ENCODE measurements at regions not wholly inside any gene's neighbourhood (a gene's known extent, or its start where the extent isn't known, plus 50 kb on each side); places are given as distances from the start of the nearest gene placed in this dataset.

DNA sequence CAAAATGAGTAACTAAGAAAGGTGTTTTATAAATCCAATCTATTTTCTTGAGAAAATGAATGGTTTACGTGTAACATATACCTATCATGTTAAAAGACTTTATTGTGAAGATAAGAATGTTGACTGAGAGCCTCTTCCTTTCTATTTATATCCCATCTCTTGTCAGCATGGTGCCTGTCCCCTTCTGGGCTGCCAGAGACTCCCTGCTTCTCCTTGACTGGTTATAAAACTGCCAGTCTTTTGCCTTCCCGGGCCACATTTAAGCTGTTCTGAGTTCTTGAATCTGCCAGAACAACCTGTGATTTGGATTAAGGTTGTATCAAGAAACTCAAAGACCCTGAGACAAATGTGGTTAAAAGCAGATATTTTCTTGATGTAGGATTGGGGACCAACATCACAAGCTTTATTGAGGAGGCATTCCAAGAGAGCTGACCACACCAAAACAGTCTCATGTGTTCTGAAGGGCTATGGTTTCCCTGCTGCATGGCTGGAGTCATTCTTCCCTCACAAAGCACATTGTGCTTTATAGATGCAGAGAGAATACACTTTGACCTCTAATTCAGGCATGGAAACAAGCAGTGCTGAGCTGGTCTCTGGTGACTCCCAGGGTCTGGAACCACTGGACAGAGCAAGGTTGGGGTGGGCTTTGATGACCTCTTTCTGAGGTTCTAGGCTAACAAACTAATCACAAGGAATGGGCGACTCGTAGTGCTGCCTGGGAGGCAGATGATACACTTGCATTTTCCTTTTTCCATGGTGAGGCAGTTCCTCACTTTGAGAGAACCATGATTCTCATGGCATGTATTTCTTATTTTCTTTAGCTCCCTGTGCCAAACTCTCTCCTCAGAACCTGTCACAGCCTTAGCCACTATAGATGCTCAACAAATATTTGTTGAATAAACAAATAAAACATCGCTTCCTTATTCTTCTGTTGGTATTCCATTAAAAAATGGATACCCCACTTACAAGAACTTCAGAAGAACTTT is 205.0 kb upstream of the PREP start:
- peak in 1 of 2 donors; percentile 67 for DNase-seq

DNA sequence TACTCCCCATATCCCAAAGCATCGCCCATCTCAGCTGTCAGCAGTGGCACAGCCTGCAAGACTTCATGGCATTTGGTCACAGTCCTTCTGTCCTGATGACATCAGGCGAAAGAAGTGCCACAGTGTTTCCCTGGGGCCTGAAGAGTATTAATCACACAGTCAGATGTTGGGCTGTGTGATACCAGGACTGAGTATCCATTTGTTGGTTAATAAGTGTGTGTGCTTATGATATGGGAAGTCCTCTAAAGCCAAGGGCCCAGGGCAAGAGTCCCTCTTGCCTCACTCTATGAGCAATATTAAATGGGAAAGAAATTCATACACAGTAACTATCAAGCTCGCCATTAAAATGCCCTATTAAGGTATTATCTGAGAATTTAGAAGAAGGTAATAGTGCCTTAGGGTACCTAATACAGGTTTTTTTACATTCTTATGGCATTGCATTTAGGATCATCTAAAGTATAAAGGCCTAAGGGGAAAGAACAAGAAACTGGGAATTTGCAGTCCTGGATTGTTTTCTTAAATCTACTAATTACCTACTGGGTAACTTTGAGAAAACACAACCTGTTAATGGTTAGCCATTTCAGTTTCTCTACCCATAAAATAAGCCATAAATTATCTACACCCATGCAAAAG is 204.1 kb upstream of the PREP start:
- no peaks in the 10 kb centered on the region for H3K36me3 ChIP-seq (ENCODE audit: control insufficient read depth, insufficient read depth, low read length)
- peak overlapping the region; percentile 93 for H3K27ac ChIP-seq (ENCODE audit: low read length)
- no peaks in the 10 kb centered on the region for H3K9me3 ChIP-seq (ENCODE audit: control insufficient read depth, low read depth, low read length)
- H3K4me1 ChIP-seq (ENCODE audit: control insufficient read depth, insufficient read depth, low read length) = peaks cover 40% of the 10 kb centered on the region
- no peak overlapping the region for H3K4me3 ChIP-seq (ENCODE audit: low read length)
- H3K27me3 ChIP-seq (ENCODE audit: control insufficient read depth, insufficient read depth, low read length) = no peaks in the 10 kb centered on the region
- no CpG with 5 or more reads among the region's 3 CpGs for WGBS (ENCODE audit: insufficient coverage, low lambda C conversion rate)
- peak; percentile 85 to 93 for DNase-seq

More for the DNA sequence above, 205.0 kb upstream of the PREP start:
- Histone ChIP-seq H3K4me3 (ENCODE audit: low read length) (no peak overlapping the region), H3K4me1 (ENCODE audit: control insufficient read depth, insufficient read depth, low read length) (peaks cover 40% of the 10 kb centered on the region), H3K27ac (ENCODE audit: low read length) (peak overlapping the region; percentile 93), H3K36me3 (ENCODE audit: control insufficient read depth, insufficient read depth, low read length) (no peaks in the 10 kb centered on the region), H3K9me3 (ENCODE audit: control insufficient read depth, low read depth, low read length) (no peaks in the 10 kb centered on the region), H3K27me3 (ENCODE audit: control insufficient read depth, insufficient read depth, low read length) (no peaks in the 10 kb centered on the region)
- 72% methylated on average over 3 of the region's 5 CpGs for WGBS (ENCODE audit: insufficient coverage, low lambda C conversion rate)

- no CpG with 5 or more reads among the region's 3 CpGs for WGBS (ENCODE audit: insufficient coverage, low lambda C conversion rate)
- peak overlapping the region; percentile 2 for H3K27ac ChIP-seq (ENCODE audit: low read length)
- H3K27me3 ChIP-seq (ENCODE audit: control insufficient read depth, insufficient read depth, low read length) = no peaks in the 10 kb centered on the region
- H3K4me3 ChIP-seq (ENCODE audit: low read length) = no peak overlapping the region
- no peak for DNase-seq
- H3K9me3 ChIP-seq (ENCODE audit: control insufficient read depth, low read depth, low read length) = no peaks in the 10 kb centered on the region
- peaks cover 37% of the 10 kb centered on the region for H3K4me1 ChIP-seq (ENCODE audit: control insufficient read depth, insufficient read depth, low read length)
- no peaks in the 10 kb centered on the region for H3K36me3 ChIP-seq (ENCODE audit: control insufficient read depth, insufficient read depth, low read length)
Observed at GRCh38 chr6:105604587-105604884, 201.7 kb upstream of the PREP start.

DNA sequence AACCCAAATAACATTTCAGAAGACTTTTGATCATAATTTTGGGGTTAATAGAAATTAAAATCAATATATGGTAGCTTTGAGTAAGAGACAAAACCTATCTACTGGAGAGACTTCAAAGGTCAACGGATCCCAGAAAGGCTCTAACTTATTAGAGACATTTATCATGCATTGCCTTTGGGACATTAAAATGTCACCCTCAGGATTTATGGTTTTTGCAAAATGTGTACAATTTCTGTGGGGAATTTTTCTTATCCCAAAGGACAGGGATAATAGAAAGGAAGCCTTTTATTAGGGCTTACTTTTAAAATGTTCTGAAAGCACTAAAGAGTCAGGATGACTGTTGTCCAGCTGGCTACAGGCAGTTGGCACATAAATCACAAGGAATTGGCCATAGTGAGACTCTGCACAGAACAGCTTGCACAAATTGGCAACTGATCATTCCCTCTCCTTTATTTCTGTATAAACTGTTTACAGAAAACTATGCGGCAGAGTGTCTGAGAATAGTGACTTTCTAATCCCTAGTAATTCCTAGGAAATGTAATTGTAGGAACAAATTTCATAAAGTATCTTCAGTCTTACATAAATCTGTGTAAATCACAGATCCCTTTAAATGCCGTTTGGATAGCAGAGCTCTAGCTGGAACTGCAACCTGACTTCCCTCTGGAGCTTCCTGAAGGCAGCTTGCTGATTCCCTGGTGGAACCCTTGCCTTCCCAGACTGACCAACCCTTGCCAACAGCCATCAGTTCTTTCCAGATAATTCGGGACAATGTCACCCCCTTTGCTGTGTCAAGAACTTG is 201.1 kb upstream of the PREP start:
- WGBS (ENCODE audit: insufficient coverage, low lambda C conversion rate) = no CpG with 5 or more reads among the region's 4 CpGs
- Histone ChIP-seq H3K4me1 (ENCODE audit: control insufficient read depth, insufficient read depth, low read length) (peaks cover 32% of the 10 kb centered on the region), H3K4me3 (ENCODE audit: low read length) (no peak overlapping the region), H3K27me3 (ENCODE audit: control insufficient read depth, insufficient read depth, low read length) (no peaks in the 10 kb centered on the region), H3K27ac (ENCODE audit: low read length) (peak overlapping the region; percentile 2), H3K9me3 (ENCODE audit: control insufficient read depth, low read depth, low read length) (no peaks in the 10 kb centered on the region), H3K36me3 (ENCODE audit: control insufficient read depth, insufficient read depth, low read length) (no peaks in the 10 kb centered on the region)
- peak in 1 of 2 donors; percentile 40 for DNase-seq

DNA sequence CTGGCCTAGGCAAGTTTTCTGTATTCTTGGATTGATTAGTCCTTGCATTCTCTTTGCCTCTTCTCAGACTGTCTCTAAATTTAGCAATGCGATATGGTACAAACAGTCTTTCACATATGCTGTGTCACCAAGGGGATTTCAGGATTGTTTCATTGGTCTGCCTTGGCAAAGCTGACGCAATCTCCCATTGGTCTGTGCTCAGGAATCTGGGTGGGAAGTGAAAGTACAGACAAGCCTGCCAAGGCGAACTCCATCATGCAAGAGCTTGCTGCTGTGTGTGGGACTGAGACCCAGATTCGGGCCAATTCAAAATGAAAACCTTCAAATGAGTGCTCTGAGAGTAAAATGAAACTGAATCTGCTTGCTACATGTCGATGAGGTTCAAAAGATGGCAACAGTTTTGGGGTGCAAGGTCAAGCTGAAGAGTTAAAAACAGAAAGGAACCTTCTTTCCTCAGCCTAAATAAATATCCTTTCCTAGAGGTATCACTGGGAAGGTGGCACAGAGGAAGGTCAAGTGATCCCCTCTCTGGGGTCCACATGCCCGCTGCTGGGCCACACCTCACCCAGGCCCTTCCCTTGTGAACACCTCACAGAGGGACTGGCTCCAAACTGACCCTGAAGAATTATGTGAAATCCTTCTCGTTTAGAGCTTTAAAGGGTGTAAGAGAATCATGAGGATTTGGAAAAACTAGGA is 198.8 kb upstream of the PREP start:
- DNase-seq = peak in 1 of 2 donors; percentile 44
- no peak overlapping the region for H3K27ac ChIP-seq (ENCODE audit: low read length)
- peaks cover 14% of the 10 kb centered on the region for H3K4me1 ChIP-seq (ENCODE audit: control insufficient read depth, insufficient read depth, low read length)
- no peaks in the 10 kb centered on the region for H3K9me3 ChIP-seq (ENCODE audit: control insufficient read depth, low read depth, low read length)
- H3K36me3 ChIP-seq (ENCODE audit: control insufficient read depth, insufficient read depth, low read length) = no peaks in the 10 kb centered on the region
- WGBS (ENCODE audit: insufficient coverage, low lambda C conversion rate) = no CpG with 5 or more reads among the region's 7 CpGs
- H3K27me3 ChIP-seq (ENCODE audit: control insufficient read depth, insufficient read depth, low read length) = no peaks in the 10 kb centered on the region
- no peak overlapping the region for H3K4me3 ChIP-seq (ENCODE audit: low read length)

DNA sequence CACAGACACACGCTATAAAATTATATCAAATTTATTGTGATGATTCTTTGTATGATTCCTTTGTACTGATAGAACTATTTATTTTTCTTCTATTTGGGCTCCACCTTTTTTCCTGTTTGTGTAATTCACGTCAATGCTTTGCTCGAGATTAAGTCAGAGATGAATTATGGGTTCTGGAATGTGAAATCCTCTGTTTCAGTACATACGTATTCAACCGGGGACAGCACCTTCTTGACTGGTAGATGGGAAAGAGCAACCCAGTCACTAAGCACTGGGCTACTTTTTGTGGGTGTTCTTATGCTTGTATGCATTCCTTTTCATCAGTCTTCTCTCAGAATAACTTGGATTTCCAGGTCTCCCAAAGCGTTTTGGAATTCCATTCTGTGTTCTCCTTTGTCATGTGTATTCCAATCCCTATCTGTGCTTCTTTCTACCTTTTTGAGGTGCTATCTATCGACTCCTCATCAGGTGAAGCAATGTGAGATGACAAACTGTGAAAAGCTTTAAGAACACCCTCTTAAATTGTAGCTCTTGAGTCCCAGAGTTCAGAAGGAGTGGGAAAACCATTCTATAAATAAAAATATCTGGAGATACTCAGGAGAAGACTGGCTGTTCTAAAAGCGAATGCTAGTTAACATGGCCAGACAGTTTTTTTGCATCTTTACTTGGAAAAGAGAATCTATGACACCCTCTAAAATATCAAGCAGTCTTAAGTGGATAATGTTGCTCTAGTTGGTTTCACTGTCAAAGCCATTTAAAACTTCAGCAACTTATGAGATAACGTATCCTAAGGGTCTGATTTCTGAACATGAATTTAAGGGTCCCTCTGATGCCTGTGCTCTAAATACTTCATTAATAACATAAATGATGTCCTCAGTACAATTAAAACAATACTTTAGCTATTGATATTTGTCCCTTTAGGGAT is 197.7 kb upstream of the PREP start:
- H3K4me1 ChIP-seq (ENCODE audit: control insufficient read depth, insufficient read depth, low read length) = peaks cover 3% of the 10 kb centered on the region
- H3K9me3 ChIP-seq (ENCODE audit: control insufficient read depth, low read depth, low read length) = no peaks in the 10 kb centered on the region
- 88% methylated on average over 3 of the region's 9 CpGs for WGBS (ENCODE audit: insufficient coverage, low lambda C conversion rate)
- H3K27me3 ChIP-seq (ENCODE audit: control insufficient read depth, insufficient read depth, low read length) = no peaks in the 10 kb centered on the region
- H3K27ac ChIP-seq (ENCODE audit: low read length) = no peak overlapping the region
- DNase-seq = no peak
- no peaks in the 10 kb centered on the region for H3K36me3 ChIP-seq (ENCODE audit: control insufficient read depth, insufficient read depth, low read length)
- H3K4me3 ChIP-seq (ENCODE audit: low read length) = no peak overlapping the region

DNA sequence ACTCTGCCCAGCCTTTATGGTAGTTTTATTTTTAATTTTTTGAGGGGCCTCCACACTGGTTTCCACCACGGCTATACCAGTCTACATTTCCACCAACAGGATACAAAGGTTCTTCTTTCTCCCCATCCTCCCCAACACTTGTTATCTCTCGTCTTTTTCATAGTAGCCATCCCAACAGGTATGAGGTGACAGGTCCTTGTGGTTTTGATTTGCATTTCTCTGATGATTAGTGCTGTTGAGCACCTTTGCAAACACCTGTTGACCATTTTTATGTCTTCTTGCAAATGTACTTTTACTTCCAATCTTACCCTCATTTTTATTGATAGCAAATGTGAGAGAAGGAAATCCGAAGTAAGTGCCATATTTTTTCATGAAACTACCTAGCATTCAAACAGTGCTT is 195.4 kb upstream of the PREP start:
- no peaks in the 10 kb centered on the region for H3K36me3 ChIP-seq (ENCODE audit: control insufficient read depth, insufficient read depth, low read length)
- no peaks in the 10 kb centered on the region for H3K9me3 ChIP-seq (ENCODE audit: control insufficient read depth, low read depth, low read length)
- 100% methylated on average over 2 of the region's 3 CpGs for WGBS (ENCODE audit: insufficient coverage, low lambda C conversion rate)
- DNase-seq = no peak
- no peak overlapping the region for H3K4me3 ChIP-seq (ENCODE audit: low read length)
- no peaks in the 10 kb centered on the region for H3K27me3 ChIP-seq (ENCODE audit: control insufficient read depth, insufficient read depth, low read length)
- no peak overlapping the region for H3K27ac ChIP-seq (ENCODE audit: low read length)
- H3K4me1 ChIP-seq (ENCODE audit: control insufficient read depth, insufficient read depth, low read length) = peaks cover 2% of the 10 kb centered on the region

- Histone ChIP-seq H3K4me1 (ENCODE audit: control insufficient read depth, insufficient read depth, low read length) (peaks cover under 1% of the 10 kb centered on the region), H3K9me3 (ENCODE audit: control insufficient read depth, low read depth, low read length) (no peaks in the 10 kb centered on the region), H3K4me3 (ENCODE audit: low read length) (no peak overlapping the region), H3K27ac (ENCODE audit: low read length) (no peak overlapping the region), H3K27me3 (ENCODE audit: control insufficient read depth, insufficient read depth, low read length) (no peaks in the 10 kb centered on the region), H3K36me3 (ENCODE audit: control insufficient read depth, insufficient read depth, low read length) (no peaks in the 10 kb centered on the region)
- WGBS (ENCODE audit: insufficient coverage, low lambda C conversion rate) = 100% methylated on average over 1 of the region's 4 CpGs
- no peak for DNase-seq
Observed at GRCh38 chr6:105596284-105596755, 193.4 kb upstream of the PREP start.

GRCh38 chr6:105595829-105596228 is 192.9 kb upstream of the PREP start:
- no CpG with 5 or more reads among the region's 1 CpG for WGBS (ENCODE audit: insufficient coverage, low lambda C conversion rate)
- no peak for DNase-seq
- H3K4me3 ChIP-seq (ENCODE audit: low read length) = no peak overlapping the region
- H3K4me1 ChIP-seq (ENCODE audit: control insufficient read depth, insufficient read depth, low read length) = peaks cover 3% of the 10 kb centered on the region
- H3K9me3 ChIP-seq (ENCODE audit: control insufficient read depth, low read depth, low read length) = no peaks in the 10 kb centered on the region
- H3K36me3 ChIP-seq (ENCODE audit: control insufficient read depth, insufficient read depth, low read length) = no peaks in the 10 kb centered on the region
- no peak overlapping the region for H3K27ac ChIP-seq (ENCODE audit: low read length)
- no peaks in the 10 kb centered on the region for H3K27me3 ChIP-seq (ENCODE audit: control insufficient read depth, insufficient read depth, low read length)
